ENCODE measurements at regions not wholly inside any gene's neighbourhood (a gene's known extent, or its start where the extent isn't known, plus 50 kb on each side); places are given as distances from the start of the nearest gene placed in this dataset.

DNA sequence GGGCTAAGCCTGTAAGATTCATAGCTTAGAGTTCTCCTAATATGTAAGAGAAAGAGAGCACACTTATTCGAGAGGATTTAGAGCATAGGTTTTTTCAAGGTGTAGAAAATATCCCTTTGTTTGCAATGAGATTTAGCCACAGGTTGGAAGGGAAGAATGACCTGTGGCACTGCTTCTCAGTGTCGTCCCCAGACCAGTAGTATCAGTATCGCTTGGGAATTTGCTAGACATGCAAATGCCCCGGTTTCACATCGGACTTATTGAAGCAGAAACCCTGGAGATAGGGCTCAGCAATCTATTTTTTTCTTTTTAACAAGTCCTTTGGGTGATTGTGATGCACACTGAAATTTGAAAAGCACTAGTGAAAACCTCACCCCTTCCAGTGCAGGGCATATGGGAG lies 362.6 kb upstream of the C11orf87 start:
- Histone ChIP-seq H3K9ac (replicated peaks in 1 of 4; ENCODE audit: extremely low read depth in 1 of 4, low read depth in 3 of 4, low read length in 3 of 4) (no peak overlapping the region), H3K18ac (ENCODE audit: extremely low read depth, low read length) (no peak overlapping the region), H3K36me3 (ENCODE audit: control insufficient read depth in 2 of 4, insufficient read depth in 4 of 4, low read length in 3 of 4) (no peaks in the 10 kb centered on the region), H2BK120ac (replicated peaks; ENCODE audit: low read depth, low read length) (no peak overlapping the region), H2BK15ac (ENCODE audit: low read length) (no peak overlapping the region), H2AK5ac (ENCODE audit: low read depth, low read length) (no peak overlapping the region), H3K79me1 (ENCODE audit: low read depth, low read length) (no peaks in the 10 kb centered on the region), H2BK5ac (ENCODE audit: low read depth, low read length) (no peak overlapping the region), H3K9me3 (ENCODE audit: insufficient read depth in 2 of 2, low read depth in 1 of 2, low read length in 1 of 2) (no peaks in the 10 kb centered on the region), H3K27ac (ENCODE audit: low read depth, low read length) (no peak overlapping the region), H3K23me2 (ENCODE audit: low read depth, low read length) (no peaks in the 10 kb centered on the region), H4K20me1 (replicated peaks in 1 of 2; ENCODE audit: control insufficient read depth in 1 of 2, insufficient read depth in 2 of 2, low read length in 2 of 2) (no peaks in the 10 kb centered on the region), H2BK12ac (ENCODE audit: low read depth, low read length) (no peak overlapping the region), H4K91ac (replicated peaks; ENCODE audit: insufficient read length, low read length) (no peak overlapping the region), H3K79me2 (ENCODE audit: control insufficient read depth in 1 of 2, insufficient read depth in 2 of 2, low read length in 2 of 2) (no peaks in the 10 kb centered on the region), H2AFZ (ENCODE audit: low read length) (no peak overlapping the region), H3K4ac (replicated peaks; ENCODE audit: insufficient read length, low read depth, low read length) (no peak overlapping the region), H3K4me2 (ENCODE audit: insufficient read depth in 1 of 2, low read depth in 2 of 2, low read length in 2 of 2) (no peak overlapping the region), H3K56ac (replicated peaks; ENCODE audit: insufficient read length, low read depth, low read length) (no peak overlapping the region), H4K5ac (ENCODE audit: insufficient read length, low read depth, low read length) (no peak overlapping the region), H3K14ac (ENCODE audit: insufficient read length) (no peak overlapping the region), H3K23ac (ENCODE audit: insufficient read length) (no peak overlapping the region), H2BK20ac (ENCODE audit: low read length) (no peak overlapping the region), H3K4me3 (ENCODE audit: extremely low read depth in 1 of 4, insufficient read depth in 2 of 4, low read depth in 3 of 4, low read length in 4 of 4) (no peak overlapping the region), H4K8ac (ENCODE audit: extremely low read depth, insufficient read depth, low read length) (no peak overlapping the region), H3K27me3 (replicated peaks in 1 of 4; ENCODE audit: control insufficient read depth in 3 of 4, extremely low read depth in 1 of 4, insufficient read depth in 3 of 4, low read length in 3 of 4) (peaks cover 2 to 19% (median 15%) of the 10 kb centered on the region in 4 experiments; a peak in 6 of 7 replicates), H3K4me1 (replicated peaks in 1 of 4; ENCODE audit: control insufficient read depth in 3 of 4, insufficient read depth in 4 of 4, low read length in 3 of 4) (no peaks in the 10 kb centered on the region)
- TF ChIP-seq RBBP5 (IDR thresholded peaks at IDR 0.05; ENCODE audit: borderline replicate concordance, low read depth, low read length), result no peak
- TF ChIP-seq SP2 (IDR thresholded peaks at IDR 0.05; ENCODE audit: low read length), result no peak
- TF ChIP-seq, protein P1, sequence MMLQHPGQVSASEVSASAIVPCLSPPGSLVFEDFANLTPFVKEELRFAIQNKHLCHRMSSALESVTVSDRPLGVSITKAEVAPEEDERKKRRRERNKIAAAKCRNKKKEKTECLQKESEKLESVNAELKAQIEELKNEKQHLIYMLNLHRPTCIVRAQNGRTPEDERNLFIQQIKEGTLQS (IDR thresholded peaks at IDR 0.05; ENCODE audit: insufficient read depth, low read depth, low read length), result no peak
- TF ChIP-seq SP4 (IDR thresholded peaks at IDR 0.05; ENCODE audit: low read length), result no peak
- no peak for TF ChIP-seq ATF2 (IDR thresholded peaks at IDR 0.05; ENCODE audit: low read length)
- TF ChIP-seq RXRA (IDR thresholded peaks at IDR 0.05; ENCODE audit: insufficient read depth, low read depth, low read length), result no peak
- TF ChIP-seq USF2 (IDR thresholded peaks at IDR 0.05; ENCODE audit: low read length), result no peak
- no peak for TF ChIP-seq GTF2F1 (IDR thresholded peaks at IDR 0.05; ENCODE audit: borderline replicate concordance, low read depth, low read length)
- TF ChIP-seq CHD1 (IDR thresholded peaks at IDR 0.05; ENCODE audit: low read depth, low read length), result no peak
- no peak for TF ChIP-seq BRCA1 (IDR thresholded peaks at IDR 0.05; ENCODE audit: low read depth, low read length)
- no peak for TF ChIP-seq HDAC2 (IDR thresholded peaks at IDR 0.05; ENCODE audit: borderline replicate concordance in 1 of 2, low read depth in 2 of 2, low read length in 2 of 2)
- FAIRE-seq (no peak), DNase-seq (ENCODE audit: low read depth in 1 of 2, low spot score in 2 of 2) (no peak)
- ChIA-PET CTCF (ENCODE audit: partially characterized antibody) (interaction anchor here (1.2 kb wide), 1 partner anchor 638 kb away, joined by 3 read pairs; no protein-coding TSS in a partner anchor), POLR2A (ENCODE audit: partially characterized antibody) (no interaction called here)
- 90% methylated on average over 5 of the region's 5 CpGs; no CpG with 5 or more reads in 1 of the 2 experiments for WGBS, 2 experiments (ENCODE audit: extremely low coverage in 1 of 2, insufficient coverage in 1 of 2, insufficient read length in 1 of 2, insufficient replicate concordance in 2 of 2, low coverage in 1 of 2, low lambda C conversion rate in 2 of 2, missing lambda C conversion rate in 1 of 2)
